ENCODE measurements at regions not wholly inside any gene's neighbourhood (a gene's known extent, or its start where the extent isn't known, plus 50 kb on each side); places are given as distances from the start of the nearest gene placed in this dataset.
A peak's percentile ranks its signal among the peaks of the same experiment; 100 is the strongest.

DNA sequence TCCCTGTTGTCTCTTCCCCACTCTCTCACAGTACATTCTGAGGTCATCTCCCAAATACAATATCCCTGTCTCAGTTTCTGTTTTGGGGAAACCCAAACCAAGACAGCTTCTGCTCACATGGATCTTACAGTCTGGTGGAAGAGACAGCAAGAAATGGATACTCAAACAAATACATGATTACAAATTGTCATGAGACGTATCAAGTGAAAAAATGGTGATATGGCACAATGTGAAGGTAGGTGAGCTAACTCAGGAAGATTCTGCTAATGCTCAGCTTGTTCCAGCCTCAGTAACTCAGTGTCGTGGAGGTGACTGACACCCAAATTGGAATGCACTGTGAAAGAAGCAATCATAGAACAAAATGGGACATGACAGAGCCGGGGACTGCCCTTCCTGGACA lies 68.3 kb downstream of the CHST1 start:
- ATAC-seq (no peak), FAIRE-seq (no peak), DNase-seq (ENCODE audit: low read depth in 1 of 2, low spot score in 1 of 2) (no peak)
- ChIA-PET CTCF (interaction anchor here (0.7 kb wide), 2 partner anchors 22 to 174 kb away, joined by 3 read pairs; no protein-coding TSS in a partner anchor), POLR2A (no interaction called here)
- Histone ChIP-seq H3K4me3 (no peak overlapping the region), H3K9me3 (no peaks in the 10 kb centered on the region; the same call in 2 of the 3 replicates), H3K4me2 (no peak overlapping the region), H3K4me1 (no peaks in the 10 kb centered on the region), H3K27ac (no peak overlapping the region)
- TF ChIP-seq ZC3H11A (IDR thresholded peaks at IDR 0.05), result no peak
- peak; percentile 92 for TF ChIP-seq MAFK (IDR thresholded peaks at IDR 0.05; ENCODE audit: partially characterized antibody)
- TF ChIP-seq RFX5 (IDR thresholded peaks at IDR 0.05), result no peak
- WGBS (ENCODE audit: missing lambda C conversion rate), result 4% methylated on average over 3 of the region's 3 CpGs

- H3K9me3 ChIP-seq, result no peaks in the 10 kb centered on the region
- DNase-seq (ENCODE audit: low read depth in 1 of 2, low spot score in 1 of 2), result no peak
- WGBS (ENCODE audit: missing lambda C conversion rate), result 4% methylated on average over 6 of the region's 6 CpGs
- no peak overlapping the region for H3K27ac ChIP-seq
- no peak for ATAC-seq
- H3K4me2 ChIP-seq, result no peak overlapping the region
- CTCF ChIA-PET, result interaction anchor here (0.7 kb wide), 1 partner anchor 175 kb away, joined by 3 read pairs; no protein-coding TSS in a partner anchor
- H3K4me3 ChIP-seq, result no peak overlapping the region
- TF ChIP-seq MYC (IDR thresholded peaks at IDR 0.05; ENCODE audit: borderline replicate concordance, low read length) (no peak), CEBPB (IDR thresholded peaks at IDR 0.05) (no peak)
- FAIRE-seq, result no peak
- H3K4me1 ChIP-seq, result no peaks in the 10 kb centered on the region
- POLR2A ChIA-PET, result no interaction called here
These were observed 68.9 kb downstream of the CHST1 start for GRCh38 chr11:45596571-45596970.

GRCh38 chr11:45593992-45594391 lies 71.4 kb downstream of the CHST1 start:
- FAIRE-seq, result no peak

DNA sequence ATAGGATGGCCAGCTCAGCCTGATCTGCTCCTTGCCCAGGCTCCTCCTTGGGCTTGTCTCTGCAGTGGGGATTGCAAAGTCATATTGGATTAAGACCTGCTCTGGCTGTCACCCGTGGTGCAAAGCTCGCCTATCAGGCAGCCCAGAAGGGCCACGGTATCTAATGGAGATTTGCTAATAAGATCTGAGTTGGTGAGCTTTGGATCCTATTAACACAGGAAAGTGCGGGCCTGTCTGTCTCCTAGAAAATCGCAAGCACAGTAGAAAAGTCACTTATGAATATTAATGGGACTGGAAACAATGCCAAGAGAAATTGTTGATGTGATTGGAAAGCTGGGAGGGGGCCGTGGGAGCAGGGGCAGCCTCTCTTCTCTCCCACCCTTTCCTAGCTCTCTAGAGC lies 72.8 kb downstream of the CHST1 start:
- ATAC-seq, result no peak
- Histone ChIP-seq H3K4me2 (no peak overlapping the region), H3K9me3 (no peaks in the 10 kb centered on the region), H3K4me3 (no peak overlapping the region), H3K27ac (no peak overlapping the region), H3K4me1 (no peaks in the 10 kb centered on the region)
- no peak for DNase-seq (ENCODE audit: low read depth in 1 of 2, low spot score in 1 of 2)
- WGBS (ENCODE audit: missing lambda C conversion rate), result 18% methylated on average over 4 of the region's 6 CpGs
- ChIA-PET POLR2A (no interaction called here), CTCF (no interaction called here)
- FAIRE-seq, result no peak
- TF ChIP-seq KDM1A (IDR thresholded peaks at IDR 0.05; ENCODE audit: low read depth), result no peak
- no peak for TF ChIP-seq BHLHE40 (IDR thresholded peaks at IDR 0.05; ENCODE audit: low read depth, low read length)
- no peak for TF ChIP-seq PBX3 (IDR thresholded peaks at IDR 0.05)
- TF ChIP-seq EHMT2 (IDR thresholded peaks at IDR 0.05; ENCODE audit: low read depth), result no peak
- TF ChIP-seq CEBPB (IDR thresholded peaks at IDR 0.05), result no peak
- TF ChIP-seq ZFP36 (IDR thresholded peaks at IDR 0.05; ENCODE audit: borderline replicate concordance, partially characterized antibody), result no peak
- TF ChIP-seq HOXA7 (CRISPR knock-in tag; IDR thresholded peaks at IDR 0.05), result no peak
- TF ChIP-seq, protein P1, sequence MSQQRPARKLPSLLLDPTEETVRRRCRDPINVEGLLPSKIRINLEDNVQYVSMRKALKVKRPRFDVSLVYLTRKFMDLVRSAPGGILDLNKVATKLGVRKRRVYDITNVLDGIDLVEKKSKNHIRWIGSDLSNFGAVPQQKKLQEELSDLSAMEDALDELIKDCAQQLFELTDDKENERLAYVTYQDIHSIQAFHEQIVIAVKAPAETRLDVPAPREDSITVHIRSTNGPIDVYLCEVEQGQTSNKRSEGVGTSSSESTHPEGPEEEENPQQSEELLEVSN (IDR thresholded peaks at IDR 0.05; ENCODE audit: borderline replicate concordance, low read depth), result no peak
- no peak for TF ChIP-seq RAD21 (conservative IDR thresholded peaks at IDR 0.05 in 1 of 2, IDR thresholded peaks at IDR 0.05 in 1 of 2)
- no peak for TF ChIP-seq NR3C1 (IDR thresholded peaks at IDR 0.05)
- no peak for TF ChIP-seq CBX2 (IDR thresholded peaks at IDR 0.05; ENCODE audit: borderline replicate concordance, low read depth)
- no peak for TF ChIP-seq FOSL2 (IDR thresholded peaks at IDR 0.05)
- no peak for TF ChIP-seq FOSL2 (CRISPR knock-in tag; IDR thresholded peaks at IDR 0.05)

More at GRCh38 chr11:45593992-45594391, 71.4 kb downstream of the CHST1 start:
- CTCF ChIA-PET, result interaction anchor here (1.2 kb wide), 1 partner anchor 485 kb away, joined by 4 read pairs; no protein-coding TSS in a partner anchor
- WGBS (ENCODE audit: missing lambda C conversion rate), result 71% methylated on average over 4 of the region's 4 CpGs
- TF ChIP-seq KDM5A (IDR thresholded peaks at IDR 0.05) (no peak), ZC3H11A (IDR thresholded peaks at IDR 0.05) (no peak), FOXS1 (CRISPR knock-in tag; IDR thresholded peaks at IDR 0.05) (no peak), PHF8 (IDR thresholded peaks at IDR 0.05; ENCODE audit: borderline replicate concordance, low read depth) (no peak), NPAS2 (CRISPR knock-in tag; IDR thresholded peaks at IDR 0.05; ENCODE audit: borderline replicate concordance) (no peak), ZNF302 (CRISPR knock-in tag; IDR thresholded peaks at IDR 0.05) (no peak), USF2 (IDR thresholded peaks at IDR 0.05) (no peak), KDM1A (IDR thresholded peaks at IDR 0.05; ENCODE audit: low read depth) (no peak), EHMT2 (IDR thresholded peaks at IDR 0.05; ENCODE audit: low read depth) (no peak), RCOR1 (IDR thresholded peaks at IDR 0.05; ENCODE audit: low read depth, low read length) (no peak), BCL3 (IDR thresholded peaks at IDR 0.05) (no peak), CHD4 (IDR thresholded peaks at IDR 0.05; ENCODE audit: borderline replicate concordance) (no peak)
- TF ChIP-seq, protein P2, sequence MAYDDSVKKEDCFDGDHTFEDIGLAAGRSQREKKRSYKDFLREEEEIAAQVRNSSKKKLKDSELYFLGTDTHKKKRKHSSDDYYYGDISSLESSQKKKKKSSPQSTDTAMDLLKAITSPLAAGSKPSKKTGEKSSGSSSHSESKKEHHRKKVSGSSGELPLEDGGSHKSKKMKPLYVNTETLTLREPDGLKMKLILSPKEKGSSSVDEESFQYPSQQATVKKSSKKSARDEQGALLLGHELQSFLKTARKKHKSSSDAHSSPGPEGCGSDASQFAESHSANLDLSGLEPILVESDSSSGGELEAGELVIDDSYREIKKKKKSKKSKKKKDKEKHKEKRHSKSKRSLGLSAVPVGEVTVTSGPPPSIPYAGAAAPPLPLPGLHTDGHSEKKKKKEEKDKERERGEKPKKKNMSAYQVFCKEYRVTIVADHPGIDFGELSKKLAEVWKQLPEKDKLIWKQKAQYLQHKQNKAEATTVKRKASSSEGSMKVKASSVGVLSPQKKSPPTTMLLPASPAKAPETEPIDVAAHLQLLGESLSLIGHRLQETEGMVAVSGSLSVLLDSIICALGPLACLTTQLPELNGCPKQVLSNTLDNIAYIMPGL (CRISPR knock-in tag; IDR thresholded peaks at IDR 0.05; ENCODE audit: borderline replicate concordance), result no peak
- H3K4me2 ChIP-seq, result no peak overlapping the region
- ATAC-seq (peak in 1 of 2 experiments; percentile 84; a peak in 3 of 6 replicates), DNase-seq (ENCODE audit: low read depth in 1 of 2, low spot score in 1 of 2) (peak in 1 of 2 experiments; percentile 49)
- POLR2A ChIA-PET, result no interaction called here
- no peak overlapping the region for H3K4me3 ChIP-seq
- no peaks in the 10 kb centered on the region for H3K9me3 ChIP-seq
- H3K27ac ChIP-seq, result no peak overlapping the region
- H3K4me1 ChIP-seq, result no peaks in the 10 kb centered on the region
